Neural cell (in vitro differentiated cells): ENCODE measurements at regions not wholly inside any gene's neighbourhood (a gene's known extent, or its start where the extent isn't known, plus 50 kb on each side); places are given as distances from the start of the nearest gene placed in this dataset.

ENCODE experiments used
- H2AFZ ChIP-seq: fragments of 200-600, 300-800 bp; sonication (generic), shearing (Covaris generic); 2 replicates; pipeline ENCODE4 v1.6.0; 2014; ENCODE audit warnings: low read depth, mild to moderate bottlenecking, antibody characterized with exemption, low read length, moderate library complexity
- H3F3A ChIP-seq: fragments of 200-600 bp; shearing (Covaris generic); 2 replicates; pipeline ENCODE4 v1.6.1; 2016; ENCODE audit warnings: mild to moderate bottlenecking, moderate library complexity, mixed read lengths, antibody characterized with exemption, low read length; ENCODE audit not compliant: insufficient read depth, poor library complexity, severe bottlenecking
- H3K27ac ChIP-seq: fragments of 200-600, 300-800 bp; sonication (generic), shearing (Covaris generic); 2 replicates; pipeline ENCODE4 v1.5.1; 2014; ENCODE audit warnings: mild to moderate bottlenecking, low read length, moderate library complexity
- H3K27me3 ChIP-seq: fragments of 300-800, 200-600 bp; sonication (generic), shearing (Covaris generic); 2 replicates; pipeline ENCODE4 v1.6.0; 2014; ENCODE audit warnings: mild to moderate bottlenecking, low read depth, low read length, moderate library complexity; ENCODE audit not compliant: insufficient read depth
- H3K36me3 ChIP-seq: fragments of 300-800, 200-600 bp; sonication (generic), shearing (Covaris generic); 2 replicates; pipeline ENCODE4 v1.5.1; 2014; ENCODE audit warnings: mild to moderate bottlenecking, antibody characterized with exemption, low read length, moderate library complexity; ENCODE audit not compliant: insufficient read depth
- H3K4me2 ChIP-seq: fragments of 300-800, 200-600 bp; sonication (generic), shearing (Covaris generic); 2 replicates; pipeline ENCODE4 v1.6.0; 2014; ENCODE audit warnings: mild to moderate bottlenecking, low read length
- H3K4me3 ChIP-seq: fragments of 300-800, 200-600 bp; sonication (generic), shearing (Covaris generic); 2 replicates; pipeline ENCODE4 v1.5.1; 2014; ENCODE audit warnings: mild to moderate bottlenecking, low read length, moderate library complexity
- H3K79me2 ChIP-seq: fragments of 200-600 bp; shearing (Covaris generic); replicated peaks from 2 replicates; pipeline ENCODE4 v1.6.0; 2014; ENCODE audit warnings: mild to moderate bottlenecking, low read length, moderate library complexity; ENCODE audit not compliant: insufficient read depth
- H3K9ac ChIP-seq: fragments of 300-800, 200-600 bp; sonication (generic), shearing (Covaris generic); 2 replicates; pipeline ENCODE4 v1.6.1; 2016; ENCODE audit warnings: mild to moderate bottlenecking, low read length, mixed read lengths
- H3K9me2 ChIP-seq: fragments of 200-600 bp; shearing (Covaris generic); 2 replicates; pipeline ENCODE4 v1.6.1; 2016; ENCODE audit warnings: mild to moderate bottlenecking, low read length, mixed read lengths; ENCODE audit not compliant: insufficient read depth
- H3K9me3 ChIP-seq: fragments of 200-600, 300-800 bp; sonication (generic), shearing (Covaris generic); 2 replicates; pipeline ENCODE4 v1.6.1; 2016; ENCODE audit warnings: mild to moderate bottlenecking, mixed run types, low read length, moderate library complexity, mixed read lengths
- H4K20me1 ChIP-seq: fragments of 200-600 bp; shearing (Covaris generic); 2 replicates; pipeline ENCODE4 v1.6.1; 2016; ENCODE audit warnings: mild to moderate bottlenecking, mixed run types; ENCODE audit not compliant: insufficient read depth
- EP300 ChIP-seq: fragments of 450-650 bp; conservative IDR thresholded peaks from 2 replicates; pipeline ENCODE4 v1.6.1; 2014; ENCODE audit warnings: antibody characterized with exemption, mild to moderate bottlenecking, moderate library complexity; ENCODE audit not compliant: poor library complexity, severe bottlenecking
- EZH2 ChIP-seq: fragments of 200-600, 300-800 bp; shearing (Covaris generic), sonication (generic); IDR thresholded peaks from 2 replicates; pipeline ENCODE4 v1.6.1; 2014; ENCODE audit warnings: antibody characterized with exemption, low read length, borderline replicate concordance, mild to moderate bottlenecking; ENCODE audit not compliant: insufficient read depth, poor library complexity, severe bottlenecking
- POLR2AphosphoS5 ChIP-seq: IDR thresholded peaks from 2 replicates; pipeline ENCODE4 v1.6.1; 2012
- RAD21 ChIP-seq: fragments of 450-650 bp; conservative IDR thresholded peaks from 2 replicates; pipeline ENCODE4 v1.6.1; 2014; ENCODE audit warnings: antibody characterized with exemption, mild to moderate bottlenecking, moderate library complexity
- SMC3 ChIP-seq: fragments of 450-650 bp; conservative IDR thresholded peaks from 2 replicates; pipeline ENCODE4 v1.6.1; 2014; ENCODE audit warnings: antibody characterized with exemption, mild to moderate bottlenecking, moderate library complexity; ENCODE audit not compliant: poor library complexity
- TAF1 ChIP-seq: IDR thresholded peaks from 2 replicates; pipeline ENCODE4 v1.6.1; 2012; ENCODE audit warnings: low read depth
- TF ChIP-seq, protein P1 (sequence below): fragments of 450-650 bp; IDR thresholded peaks from 2 replicates; pipeline ENCODE4 v1.5.1; 2014; ENCODE audit warnings: antibody characterized with exemption, mild to moderate bottlenecking, moderate library complexity; ENCODE audit not compliant: poor library complexity, severe bottlenecking
- TF ChIP-seq, protein P2 (sequence below): IDR thresholded peaks from 2 replicates; pipeline ENCODE4 v1.6.1; 2012; ENCODE audit warnings: borderline replicate concordance

DNA sequence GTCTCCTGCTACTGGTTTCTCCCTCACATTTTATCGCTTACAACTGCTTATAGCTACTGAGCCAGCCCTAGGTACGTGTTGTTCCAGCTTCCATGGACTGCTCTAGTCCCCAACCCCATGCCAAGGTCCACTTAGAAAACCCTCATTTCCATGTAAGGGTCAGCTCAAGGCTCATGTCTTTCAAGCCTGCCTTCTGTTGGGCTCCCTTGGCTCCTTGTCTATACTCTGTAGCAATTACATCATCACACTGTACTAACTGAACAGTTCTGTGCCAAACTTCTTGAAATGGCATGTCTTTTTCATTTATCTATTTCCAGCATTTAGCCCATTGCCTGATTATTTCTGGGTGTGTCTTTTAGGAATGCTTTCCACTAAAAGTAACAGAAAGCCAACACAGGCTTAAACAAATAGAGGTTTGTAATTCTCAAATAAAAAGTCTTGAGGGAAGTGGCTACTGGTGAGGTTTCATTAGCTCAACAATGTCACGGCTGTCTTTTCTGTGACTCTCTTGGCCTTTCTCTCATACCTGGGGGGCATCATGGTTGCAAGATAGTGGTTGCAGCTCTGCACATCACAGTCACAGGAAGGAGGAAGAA, 317.6 kb downstream of the TPBG start:
- no peak overlapping the region for H3K4me3 ChIP-seq
- H3K4me2 ChIP-seq: no peak overlapping the region
- H3K9ac ChIP-seq: no peak overlapping the region
- no peaks in the 10 kb centered on the region for H3K36me3 ChIP-seq
- no peaks in the 10 kb centered on the region for H3K9me2 ChIP-seq
- no peak for TF ChIP-seq POLR2AphosphoS5
- H4K20me1 ChIP-seq: no peaks in the 10 kb centered on the region
- no peaks in the 10 kb centered on the region for H3K79me2 ChIP-seq
- no peak overlapping the region for H3K27ac ChIP-seq
- no peaks in the 10 kb centered on the region for H3F3A ChIP-seq
- peaks cover 3% of the 10 kb centered on the region for H3K9me3 ChIP-seq
- no peaks in the 10 kb centered on the region for H3K27me3 ChIP-seq
- no peak overlapping the region for H2AFZ ChIP-seq

DNA sequence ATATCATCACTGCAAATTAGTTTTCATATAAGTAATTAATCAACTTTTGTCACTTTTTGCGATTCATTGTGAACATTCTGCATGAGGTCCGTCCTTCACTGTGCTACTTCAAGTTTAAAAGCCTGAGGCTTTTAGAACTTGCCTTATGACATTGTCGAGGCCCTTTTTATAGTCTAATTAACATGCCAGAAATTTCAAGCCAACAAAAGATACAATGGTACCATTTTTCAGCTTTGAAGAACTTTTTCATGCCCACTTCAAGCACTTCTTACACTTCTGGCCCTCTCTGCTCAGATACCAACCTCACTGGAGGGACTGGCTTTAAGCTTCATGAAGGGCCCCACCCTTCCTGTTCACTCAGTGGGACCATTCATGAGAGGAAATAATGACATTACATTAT, 323.1 kb downstream of the TPBG start:
- no peak overlapping the region for H2AFZ ChIP-seq
- H3K4me2 ChIP-seq: no peak overlapping the region
- no peaks in the 10 kb centered on the region for H4K20me1 ChIP-seq
- H3K9ac ChIP-seq: no peak overlapping the region
- peaks cover 3% of the 10 kb centered on the region for H3K9me3 ChIP-seq
- H3F3A ChIP-seq: no peaks in the 10 kb centered on the region
- no peaks in the 10 kb centered on the region for H3K27me3 ChIP-seq
- H3K4me3 ChIP-seq: no peak overlapping the region
- H3K79me2 ChIP-seq: no peaks in the 10 kb centered on the region
- H3K27ac ChIP-seq: no peak overlapping the region
- H3K36me3 ChIP-seq: no peaks in the 10 kb centered on the region
- no peak for TF ChIP-seq EZH2
- TF ChIP-seq, protein P1, sequence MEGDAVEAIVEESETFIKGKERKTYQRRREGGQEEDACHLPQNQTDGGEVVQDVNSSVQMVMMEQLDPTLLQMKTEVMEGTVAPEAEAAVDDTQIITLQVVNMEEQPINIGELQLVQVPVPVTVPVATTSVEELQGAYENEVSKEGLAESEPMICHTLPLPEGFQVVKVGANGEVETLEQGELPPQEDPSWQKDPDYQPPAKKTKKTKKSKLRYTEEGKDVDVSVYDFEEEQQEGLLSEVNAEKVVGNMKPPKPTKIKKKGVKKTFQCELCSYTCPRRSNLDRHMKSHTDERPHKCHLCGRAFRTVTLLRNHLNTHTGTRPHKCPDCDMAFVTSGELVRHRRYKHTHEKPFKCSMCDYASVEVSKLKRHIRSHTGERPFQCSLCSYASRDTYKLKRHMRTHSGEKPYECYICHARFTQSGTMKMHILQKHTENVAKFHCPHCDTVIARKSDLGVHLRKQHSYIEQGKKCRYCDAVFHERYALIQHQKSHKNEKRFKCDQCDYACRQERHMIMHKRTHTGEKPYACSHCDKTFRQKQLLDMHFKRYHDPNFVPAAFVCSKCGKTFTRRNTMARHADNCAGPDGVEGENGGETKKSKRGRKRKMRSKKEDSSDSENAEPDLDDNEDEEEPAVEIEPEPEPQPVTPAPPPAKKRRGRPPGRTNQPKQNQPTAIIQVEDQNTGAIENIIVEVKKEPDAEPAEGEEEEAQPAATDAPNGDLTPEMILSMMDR: no peak
- no peak for TF ChIP-seq EP300
- TF ChIP-seq SMC3: no peak
- TF ChIP-seq TAF1: no peak
- TF ChIP-seq RAD21: no peak
- TF ChIP-seq, protein P2, sequence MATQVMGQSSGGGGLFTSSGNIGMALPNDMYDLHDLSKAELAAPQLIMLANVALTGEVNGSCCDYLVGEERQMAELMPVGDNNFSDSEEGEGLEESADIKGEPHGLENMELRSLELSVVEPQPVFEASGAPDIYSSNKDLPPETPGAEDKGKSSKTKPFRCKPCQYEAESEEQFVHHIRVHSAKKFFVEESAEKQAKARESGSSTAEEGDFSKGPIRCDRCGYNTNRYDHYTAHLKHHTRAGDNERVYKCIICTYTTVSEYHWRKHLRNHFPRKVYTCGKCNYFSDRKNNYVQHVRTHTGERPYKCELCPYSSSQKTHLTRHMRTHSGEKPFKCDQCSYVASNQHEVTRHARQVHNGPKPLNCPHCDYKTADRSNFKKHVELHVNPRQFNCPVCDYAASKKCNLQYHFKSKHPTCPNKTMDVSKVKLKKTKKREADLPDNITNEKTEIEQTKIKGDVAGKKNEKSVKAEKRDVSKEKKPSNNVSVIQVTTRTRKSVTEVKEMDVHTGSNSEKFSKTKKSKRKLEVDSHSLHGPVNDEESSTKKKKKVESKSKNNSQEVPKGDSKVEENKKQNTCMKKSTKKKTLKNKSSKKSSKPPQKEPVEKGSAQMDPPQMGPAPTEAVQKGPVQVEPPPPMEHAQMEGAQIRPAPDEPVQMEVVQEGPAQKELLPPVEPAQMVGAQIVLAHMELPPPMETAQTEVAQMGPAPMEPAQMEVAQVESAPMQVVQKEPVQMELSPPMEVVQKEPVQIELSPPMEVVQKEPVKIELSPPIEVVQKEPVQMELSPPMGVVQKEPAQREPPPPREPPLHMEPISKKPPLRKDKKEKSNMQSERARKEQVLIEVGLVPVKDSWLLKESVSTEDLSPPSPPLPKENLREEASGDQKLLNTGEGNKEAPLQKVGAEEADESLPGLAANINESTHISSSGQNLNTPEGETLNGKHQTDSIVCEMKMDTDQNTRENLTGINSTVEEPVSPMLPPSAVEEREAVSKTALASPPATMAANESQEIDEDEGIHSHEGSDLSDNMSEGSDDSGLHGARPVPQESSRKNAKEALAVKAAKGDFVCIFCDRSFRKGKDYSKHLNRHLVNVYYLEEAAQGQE: no peak
- no peaks in the 10 kb centered on the region for H3K9me2 ChIP-seq

DNA sequence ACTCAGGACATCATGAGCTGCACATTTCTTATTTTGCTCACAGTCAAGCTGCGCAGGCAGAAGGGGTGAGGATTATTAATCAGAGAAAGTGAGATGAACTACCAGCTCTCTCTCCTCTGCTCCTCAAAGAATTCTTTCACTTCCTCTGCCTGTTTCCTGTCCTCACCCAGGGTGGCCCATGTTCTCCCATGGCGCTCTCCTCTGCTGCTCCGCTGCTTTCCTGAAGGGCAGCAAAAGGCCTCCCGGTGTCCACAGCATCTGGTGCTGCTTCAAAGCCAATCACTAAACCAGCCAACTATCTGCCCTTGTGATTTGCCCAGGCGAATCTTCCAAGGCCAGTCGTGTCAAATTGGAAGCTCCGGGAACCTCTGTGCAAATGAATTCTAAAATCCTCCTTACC, 324.2 kb downstream of the TPBG start:
- TF ChIP-seq RAD21: no peak
- TF ChIP-seq TAF1: no peak
- no peak for TF ChIP-seq EZH2
- TF ChIP-seq, protein P1: no peak
- Histone ChIP-seq H3F3A (no peaks in the 10 kb centered on the region), H3K27ac (no peak overlapping the region), H3K9ac (no peak overlapping the region), H3K9me3 (peaks cover 3% of the 10 kb centered on the region), H3K36me3 (no peaks in the 10 kb centered on the region), H3K79me2 (no peaks in the 10 kb centered on the region), H3K4me3 (no peak overlapping the region), H3K4me2 (no peak overlapping the region), H3K27me3 (no peaks in the 10 kb centered on the region), H2AFZ (no peak overlapping the region), H3K9me2 (no peaks in the 10 kb centered on the region), H4K20me1 (no peaks in the 10 kb centered on the region)
